K562 (cell line): ENCODE measurements at regions not wholly inside any gene's neighbourhood (a gene's known extent, or its start where the extent isn't known, plus 50 kb on each side); places are given as distances from the start of the nearest gene placed in this dataset.

Experiments
- ATAC-seq: fragments of 200-7000 bp; cut with Tn5 transposase; 3 replicates; pipeline ENCODE4 v1.9.1; 2020; ENCODE audit warnings: moderate library complexity
- BruUV-seq: library from RNA; stranded (reverse); fragments of 400-500 nt; replicated peaks from 2 replicates; lab custom pipeline; 2021; lab: Mats Ljungman, UMichigan
- CTCF ChIA-PET: fragments of 300-600 bp; formaldehyde crosslinking; extraction: SDS; loops from one replicate; lab custom pipeline; 2021; ENCODE audit warnings: low intra/inter-chr PET ratio; lab: Yijun Ruan, JAX
- POLR2A ChIA-PET: fragments of 300-600, 350-650 bp; sonication (Branson Sonifier 250); formaldehyde crosslinking; extraction: SDS; loops from one replicate; lab custom pipeline; 2021; ENCODE audit warnings: antibody characterized with exemption, inconsistent platforms; lab: Yijun Ruan, JAX
- DNase-seq, 4 experiments: peaks; one replicate each; pipeline versions ENCODE4 v3.0.0 to v3.0.0-alpha.2; 2011 to 2018; ENCODE audit warnings: low spot score in 3 of 4, mixed read lengths in 3 of 4; ENCODE audit errors: extremely low read depth in 1 of 4
- FAIRE-seq: peaks from 2 replicates; lab custom pipeline; 2011; peaks lifted over from hg19 to GRCh38; lab: Jason Lieb, UNC
- H2AFZ ChIP-seq: 2 replicates; pipeline ENCODE4 v1.6.0; 2011; ENCODE audit warnings: low read depth, low read length, control low read depth, inconsistent platforms
- H3K27ac ChIP-seq: fragments of 200-600 bp; 3 replicates; pipeline ENCODE4 v1.8.0; 2011; ENCODE audit warnings: low read depth, mild to moderate bottlenecking, control low read depth, inconsistent platforms, low read length, moderate library complexity, mixed read lengths; ENCODE audit errors: extremely low read depth
- H3K27me3 ChIP-seq, 2 experiments: fragments of 300-600 bp in 1 of 2; 2 replicates in 1 of 2; 3 replicates in 1 of 2; pipeline versions ENCODE4 v1.6.0 to v1.8.0; 2011; ENCODE audit warnings: inconsistent platforms in 2 of 2, low read length in 2 of 2, mild to moderate bottlenecking in 1 of 2, mixed read lengths in 1 of 2, moderate library complexity in 1 of 2; ENCODE audit not compliant: control insufficient read depth in 2 of 2, insufficient read depth in 2 of 2
- H3K36me3 ChIP-seq: fragments of 300-600 bp; 3 replicates; pipeline ENCODE4 v1.8.0; 2011; ENCODE audit warnings: mild to moderate bottlenecking, low read length, inconsistent platforms; ENCODE audit not compliant: control insufficient read depth, insufficient read depth
- H3K4me1 ChIP-seq, 2 experiments: fragments of 200-600 bp in 1 of 2; replicated peaks in 1 of 2; 2 replicates in 1 of 2; 3 replicates in 1 of 2; pipeline versions ENCODE4 v1.5.1 to v1.8.0; 2011; ENCODE audit warnings: inconsistent platforms in 2 of 2, low read length in 2 of 2, mild to moderate bottlenecking in 1 of 2, mixed read lengths in 1 of 2, moderate library complexity in 1 of 2; ENCODE audit not compliant: control insufficient read depth in 2 of 2, insufficient read depth in 2 of 2
- H3K4me2 ChIP-seq: 2 replicates; pipeline ENCODE4 v1.6.1; 2011; ENCODE audit warnings: low read length, control low read depth, inconsistent platforms, mixed read lengths; ENCODE audit not compliant: insufficient read depth
- H3K4me3 ChIP-seq: fragments of 200-600 bp; sonication (generic), shearing (Covaris generic); 2 replicates; pipeline ENCODE4 v1.5.1; 2016; ENCODE audit warnings: control low read depth, inconsistent platforms
- H3K79me2 ChIP-seq: fragments of 200-600 bp; 3 replicates; pipeline ENCODE4 v1.8.0; 2011; ENCODE audit warnings: low read length, inconsistent platforms; ENCODE audit not compliant: control insufficient read depth, insufficient read depth
- H3K9ac ChIP-seq, 2 experiments: 2 replicates each; pipeline versions ENCODE4 v1.6.0 to v1.6.1; 2011; ENCODE audit warnings: low read depth in 2 of 2, low read length in 2 of 2, control low read depth in 1 of 2, inconsistent platforms in 1 of 2, mild to moderate bottlenecking in 1 of 2, mixed read lengths in 1 of 2; ENCODE audit not compliant: insufficient read depth in 1 of 2
- H3K9me1 ChIP-seq: one replicate; pipeline ENCODE4 v1.6.0; 2011; ENCODE audit warnings: inconsistent platforms, mild to moderate bottlenecking, low read length, moderate library complexity; ENCODE audit not compliant: control insufficient read depth, insufficient read depth
- H3K9me3 ChIP-seq: replicated peaks from 2 replicates; pipeline ENCODE4 v1.5.1; 2011; ENCODE audit warnings: low read depth, low read length, inconsistent platforms; ENCODE audit not compliant: control insufficient read depth, insufficient read depth
- H4K20me1 ChIP-seq: replicated peaks from 2 replicates; pipeline ENCODE4 v1.6.1; 2011; ENCODE audit warnings: low read length, inconsistent platforms, mixed read lengths; ENCODE audit not compliant: control insufficient read depth, insufficient read depth
- CTBP1 ChIP-seq: fragments of 450-650 bp; IDR thresholded peaks from 2 replicates; pipeline ENCODE4 v1.6.1; 2016; ENCODE audit warnings: borderline replicate concordance
- HCFC1 ChIP-seq: IDR thresholded peaks from 2 replicates; pipeline ENCODE4 v1.6.1; 2012; ENCODE audit warnings: low read depth, low read length, improper control_type of control experiment
- KHSRP ChIP-seq: fragments of 450-650 bp; IDR thresholded peaks from 2 replicates; pipeline ENCODE4 v1.6.1; 2017
- SPI1 ChIP-seq: IDR thresholded peaks from 2 replicates; pipeline ENCODE4 v1.6.1; 2011; ENCODE audit warnings: low read depth, low read length, control low read depth, borderline replicate concordance
- TCF3 ChIP-seq: sonication (generic); formaldehyde crosslinking; IDR thresholded peaks from 2 replicates; pipeline ENCODE4 v1.4.0; 2020; ENCODE audit warnings: mild to moderate bottlenecking, missing genetic modification reagents
- ZNF354B ChIP-seq: fragments of 250-450 bp; sonication (Bioruptor Pico); IDR thresholded peaks from 2 replicates; pipeline ENCODE4 v1.4.0; 2020
- ZNF444 ChIP-seq: fragments of 250-450 bp; sonication (Bioruptor Pico); IDR thresholded peaks from 2 replicates; pipeline ENCODE4 v1.4.0; 2020; ENCODE audit warnings: mild to moderate bottlenecking, moderate library complexity
- in situ Hi-C: fragments of 300-500 bp; cut with MboI; formaldehyde crosslinking; loops from 4 replicates; pipeline ENCODE4 v1.15.0; 2018; ENCODE audit warnings: inconsistent platforms, mixed read lengths
- intact Hi-C: fragments of 100-400 bp; cut with micrococcal nuclease; formaldehyde crosslinking; loops from 2 replicates; pipeline ENCODE4 v1.14.2; 2022
- TF ChIP-seq, protein P1 (sequence below): fragments of 450-650 bp; IDR thresholded peaks from 2 replicates; pipeline ENCODE4 v1.6.1; 2016; ENCODE audit warnings: borderline replicate concordance

DNA sequence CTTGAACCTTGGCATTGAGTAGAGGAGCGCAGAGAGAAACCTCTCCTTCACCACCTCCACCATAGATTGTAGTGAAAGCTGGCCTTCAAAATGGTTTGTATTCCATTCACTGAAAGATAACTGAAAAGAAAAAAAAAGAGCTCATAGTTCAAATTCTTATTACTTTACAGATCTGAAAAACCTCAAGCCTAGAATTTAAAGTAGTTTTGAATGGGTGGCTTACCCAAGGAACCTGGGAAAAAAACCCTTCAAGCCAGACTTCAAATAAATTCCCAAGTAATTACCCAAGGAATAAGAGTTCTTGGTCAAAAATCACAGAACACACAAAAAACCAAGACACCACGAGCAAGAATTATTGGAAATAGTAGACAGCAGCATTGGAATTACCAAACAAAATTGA lies 83.6 kb upstream of the TMEM33 start (continued):
- no peak for TF ChIP-seq TCF3

DNA sequence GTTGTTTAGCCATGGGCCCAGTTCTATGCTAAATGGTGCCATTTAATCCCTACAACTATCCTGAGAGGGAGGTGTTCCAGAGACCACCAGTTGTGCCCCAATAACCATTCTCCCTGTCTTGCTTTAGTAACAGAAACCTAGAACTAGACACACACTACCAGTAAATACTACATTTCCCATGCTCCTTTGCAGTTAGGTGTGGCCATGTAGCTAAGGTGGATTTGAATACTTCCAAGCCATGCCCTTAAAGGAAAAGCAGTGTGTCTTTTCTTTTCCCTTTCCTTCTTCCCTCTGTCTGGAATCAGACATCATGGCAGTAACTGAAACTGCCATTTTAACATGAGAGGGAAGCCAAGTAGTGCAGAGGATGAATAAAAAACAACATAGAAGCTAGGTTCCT lies 90.9 kb upstream of the TMEM33 start:
- CTCF ChIA-PET = no interaction called here
- Histone ChIP-seq H3K4me2 (no peak overlapping the region), H3K36me3 (no peaks in the 10 kb centered on the region), H3K4me1 (no peaks in the 10 kb centered on the region), H3K9me1 (no peaks in the 10 kb centered on the region), H3K79me2 (no peaks in the 10 kb centered on the region), H3K9me3 (no peaks in the 10 kb centered on the region), H3K9ac (no peak overlapping the region), H3K27ac (no peak overlapping the region), H2AFZ (no peak overlapping the region; the same call in 1 of the 2 replicates), H3K4me3 (no peak overlapping the region), H4K20me1 (no peaks in the 10 kb centered on the region), H3K27me3 (peaks cover 0 to 3% of the 10 kb centered on the region in 2 experiments; a peak in 1 of 5 replicates)
- BruUV-seq = no TSS peak
- intact Hi-C loops (no loop called here), in situ Hi-C loops (no loop called here)
- POLR2A ChIA-PET = no interaction called here
- TF ChIP-seq KHSRP (no peak), ZNF354B (CRISPR knock-in tag) (no peak), SPI1 (no peak), CTBP1 (no peak), ZNF444 (CRISPR knock-in tag) (no peak), HCFC1 (peak; percentile 59)
- TF ChIP-seq, protein P1, sequence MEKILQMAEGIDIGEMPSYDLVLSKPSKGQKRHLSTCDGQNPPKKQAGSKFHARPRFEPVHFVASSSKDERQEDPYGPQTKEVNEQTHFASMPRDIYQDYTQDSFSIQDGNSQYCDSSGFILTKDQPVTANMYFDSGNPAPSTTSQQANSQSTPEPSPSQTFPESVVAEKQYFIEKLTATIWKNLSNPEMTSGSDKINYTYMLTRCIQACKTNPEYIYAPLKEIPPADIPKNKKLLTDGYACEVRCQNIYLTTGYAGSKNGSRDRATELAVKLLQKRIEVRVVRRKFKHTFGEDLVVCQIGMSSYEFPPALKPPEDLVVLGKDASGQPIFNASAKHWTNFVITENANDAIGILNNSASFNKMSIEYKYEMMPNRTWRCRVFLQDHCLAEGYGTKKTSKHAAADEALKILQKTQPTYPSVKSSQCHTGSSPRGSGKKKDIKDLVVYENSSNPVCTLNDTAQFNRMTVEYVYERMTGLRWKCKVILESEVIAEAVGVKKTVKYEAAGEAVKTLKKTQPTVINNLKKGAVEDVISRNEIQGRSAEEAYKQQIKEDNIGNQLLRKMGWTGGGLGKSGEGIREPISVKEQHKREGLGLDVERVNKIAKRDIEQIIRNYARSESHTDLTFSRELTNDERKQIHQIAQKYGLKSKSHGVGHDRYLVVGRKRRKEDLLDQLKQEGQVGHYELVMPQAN = no peak
- DNase-seq (no peak), ATAC-seq (peak; percentile 49; the same call in 1 of the 3 replicates), FAIRE-seq (no peak)
